ENCODE measurements at regions not wholly inside any gene's neighbourhood (a gene's known extent, or its start where the extent isn't known, plus 50 kb on each side); places are given as distances from the start of the nearest gene placed in this dataset.

DNA sequence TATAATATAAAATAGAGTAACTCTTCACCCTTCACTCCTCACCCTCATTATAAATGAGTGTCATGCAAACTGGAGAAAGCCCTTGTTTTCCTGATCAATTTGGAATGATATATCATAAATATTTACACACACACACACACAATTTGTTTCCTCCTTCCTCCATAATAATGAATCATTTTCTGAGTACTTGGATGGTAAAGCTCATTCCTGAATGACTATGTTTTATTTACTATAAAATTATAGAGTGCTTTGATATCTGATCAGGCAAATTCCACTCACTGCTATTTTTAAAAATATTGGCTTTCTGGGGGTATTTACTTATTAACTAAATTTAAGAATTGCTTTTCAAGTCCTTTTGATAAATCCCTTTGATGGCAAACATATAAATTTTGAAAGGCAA lies 1125.5 kb upstream of the CNTNAP5 start:
- TF ChIP-seq, protein P1, sequence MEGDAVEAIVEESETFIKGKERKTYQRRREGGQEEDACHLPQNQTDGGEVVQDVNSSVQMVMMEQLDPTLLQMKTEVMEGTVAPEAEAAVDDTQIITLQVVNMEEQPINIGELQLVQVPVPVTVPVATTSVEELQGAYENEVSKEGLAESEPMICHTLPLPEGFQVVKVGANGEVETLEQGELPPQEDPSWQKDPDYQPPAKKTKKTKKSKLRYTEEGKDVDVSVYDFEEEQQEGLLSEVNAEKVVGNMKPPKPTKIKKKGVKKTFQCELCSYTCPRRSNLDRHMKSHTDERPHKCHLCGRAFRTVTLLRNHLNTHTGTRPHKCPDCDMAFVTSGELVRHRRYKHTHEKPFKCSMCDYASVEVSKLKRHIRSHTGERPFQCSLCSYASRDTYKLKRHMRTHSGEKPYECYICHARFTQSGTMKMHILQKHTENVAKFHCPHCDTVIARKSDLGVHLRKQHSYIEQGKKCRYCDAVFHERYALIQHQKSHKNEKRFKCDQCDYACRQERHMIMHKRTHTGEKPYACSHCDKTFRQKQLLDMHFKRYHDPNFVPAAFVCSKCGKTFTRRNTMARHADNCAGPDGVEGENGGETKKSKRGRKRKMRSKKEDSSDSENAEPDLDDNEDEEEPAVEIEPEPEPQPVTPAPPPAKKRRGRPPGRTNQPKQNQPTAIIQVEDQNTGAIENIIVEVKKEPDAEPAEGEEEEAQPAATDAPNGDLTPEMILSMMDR (IDR thresholded peaks at IDR 0.05) = no peak
- no peak for TF ChIP-seq POLR2A (IDR thresholded peaks at IDR 0.05)

Data from body of pancreas (tissue), 4 donors.